HG03280 (cell line): ENCODE measurements at regions not wholly inside any gene's neighbourhood (a gene's known extent, or its start where the extent isn't known, plus 50 kb on each side); places are given as distances from the start of the nearest gene placed in this dataset.

Experiments
- ATAC-seq: cut with Tn5 transposase; IDR thresholded peaks from one replicate; pipeline ENCODE4 v1.9.1; 2021; ENCODE audit warnings: mild to moderate bottlenecking, moderate library complexity; ENCODE audit not compliant: unreplicated experiment

DNA sequence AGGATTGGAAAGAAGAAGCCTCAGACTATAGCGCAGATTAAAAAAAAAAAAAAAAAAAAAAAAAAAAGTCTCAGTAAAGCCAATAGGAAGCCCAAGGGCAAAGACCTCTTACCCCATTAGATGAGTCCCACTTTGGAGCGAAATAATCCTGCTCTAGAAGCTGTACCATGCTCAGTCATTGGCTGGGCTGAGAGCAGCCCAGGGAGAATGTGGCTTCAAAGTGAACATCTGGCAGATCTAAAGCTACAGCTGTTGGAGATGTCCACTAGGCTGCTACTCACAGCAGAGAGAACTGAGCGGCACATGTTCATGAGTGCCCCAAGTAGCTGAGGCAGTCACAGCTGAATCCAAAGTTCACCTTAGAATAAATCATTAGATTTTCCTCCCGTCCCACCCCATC, 560.9 kb downstream of the MED13L start:
- ATAC-seq: no peak

DNA sequence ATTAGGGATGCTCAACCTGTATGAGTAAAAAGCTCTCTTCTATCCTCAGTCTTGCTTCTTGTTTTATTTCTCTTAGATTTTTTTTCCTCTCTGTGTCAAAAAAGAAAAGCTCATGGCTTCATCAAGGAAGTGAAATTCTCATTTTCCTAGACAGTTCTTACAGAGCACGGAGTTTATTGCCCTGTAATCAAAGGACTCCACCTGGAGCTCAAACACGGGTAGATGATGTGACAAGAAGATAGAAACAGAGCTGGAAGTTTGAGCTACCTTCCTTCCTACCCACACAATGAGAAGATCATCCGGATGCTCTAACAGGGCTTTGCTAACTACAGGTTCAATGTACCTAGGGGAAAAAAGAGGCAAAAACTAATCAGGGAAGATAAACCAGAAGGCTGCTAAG, 564.8 kb downstream of the MED13L start:
- ATAC-seq: no peak

DNA sequence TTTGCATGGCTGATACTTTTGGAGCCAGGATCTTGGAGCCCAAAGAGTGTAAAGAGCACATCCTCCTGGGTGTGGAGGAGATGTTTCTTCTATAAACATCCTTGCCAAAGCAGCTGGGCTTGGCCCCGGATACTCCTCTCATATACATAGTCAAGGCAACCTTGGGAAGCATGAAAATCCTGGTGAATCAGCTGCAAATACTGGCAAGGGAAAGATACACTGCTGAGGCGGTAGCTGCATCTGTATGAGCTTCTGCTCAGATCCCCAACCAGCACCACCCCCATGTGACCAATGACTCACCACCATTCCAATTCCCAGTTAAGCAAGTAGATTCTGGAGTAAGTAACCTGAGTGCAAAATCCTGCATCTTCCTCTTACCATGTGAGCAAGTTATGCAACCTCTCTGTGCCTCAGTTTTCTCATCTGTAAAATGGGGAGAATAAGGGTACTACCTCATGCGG, 567.4 kb downstream of the MED13L start:
- ATAC-seq: no peak

DNA sequence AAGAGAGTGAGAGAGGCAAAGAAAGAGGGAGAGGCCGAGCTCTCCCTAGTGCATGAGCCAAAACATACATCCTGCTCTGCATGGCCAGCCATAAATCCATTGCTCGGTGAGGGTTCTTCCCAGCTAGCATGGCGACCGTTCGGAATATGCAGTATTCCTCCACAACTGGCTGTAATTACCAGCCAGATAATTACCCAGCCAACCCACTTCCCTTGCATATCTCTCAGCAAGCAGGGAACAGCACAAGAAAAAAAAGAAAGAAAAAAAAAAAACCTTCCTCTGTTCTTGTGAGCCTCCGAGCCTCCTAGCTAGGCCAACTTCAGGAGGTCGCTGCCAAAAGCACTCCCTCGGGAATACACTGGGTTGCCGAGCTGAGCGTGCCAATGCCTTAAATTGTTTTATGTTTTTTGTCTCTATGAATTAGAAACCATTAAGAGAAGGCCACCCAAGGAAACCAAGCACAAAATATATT, 567.9 kb downstream of the MED13L start:
- ATAC-seq: no peak

DNA sequence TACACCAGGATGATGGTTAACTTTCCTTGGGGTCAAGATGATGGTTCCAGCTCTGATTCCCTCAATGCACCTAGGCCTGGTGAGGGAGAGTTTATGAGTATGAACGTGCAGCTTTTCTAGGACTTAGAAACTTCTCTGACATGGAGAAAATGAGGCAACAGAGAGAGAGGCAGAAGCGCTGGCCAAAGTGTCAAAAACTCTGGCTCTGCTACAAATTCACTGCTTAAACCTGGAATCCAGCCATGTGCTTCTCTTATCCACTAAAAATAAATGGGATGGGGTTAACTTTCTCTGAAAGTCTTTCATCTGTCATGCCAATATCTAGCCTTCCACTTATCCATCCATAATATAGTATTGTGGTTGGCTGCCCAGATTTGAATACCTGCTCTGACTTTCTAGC, 568.7 kb downstream of the MED13L start:
- no peak for ATAC-seq

DNA sequence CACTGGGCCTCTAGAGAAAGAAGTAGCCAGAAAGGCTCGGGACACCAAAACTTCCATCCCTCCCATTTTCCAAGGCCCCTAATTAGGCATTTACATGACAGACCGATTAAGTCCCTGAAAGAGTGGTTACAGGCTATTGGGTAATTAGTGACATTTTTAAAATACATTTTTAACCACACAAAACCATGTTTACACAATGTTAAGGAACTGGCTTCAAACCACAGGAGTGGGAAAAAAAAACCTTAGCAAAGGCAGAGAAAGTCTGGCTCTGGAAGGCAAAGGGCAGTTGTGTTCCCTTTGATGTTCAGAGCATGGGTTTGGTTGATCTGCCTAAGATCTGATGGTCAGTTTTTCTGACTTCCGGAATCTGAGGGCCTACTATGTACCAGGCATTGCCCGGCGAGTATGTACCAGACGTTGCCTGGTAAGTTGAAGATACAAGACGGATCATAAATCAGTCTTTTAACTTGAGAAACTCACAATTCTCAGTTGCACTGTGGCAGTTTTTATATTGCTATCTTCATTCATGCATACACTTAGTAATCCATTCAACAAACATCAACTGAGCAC, 576.5 kb downstream of the MED13L start:
- ATAC-seq: no peak

DNA sequence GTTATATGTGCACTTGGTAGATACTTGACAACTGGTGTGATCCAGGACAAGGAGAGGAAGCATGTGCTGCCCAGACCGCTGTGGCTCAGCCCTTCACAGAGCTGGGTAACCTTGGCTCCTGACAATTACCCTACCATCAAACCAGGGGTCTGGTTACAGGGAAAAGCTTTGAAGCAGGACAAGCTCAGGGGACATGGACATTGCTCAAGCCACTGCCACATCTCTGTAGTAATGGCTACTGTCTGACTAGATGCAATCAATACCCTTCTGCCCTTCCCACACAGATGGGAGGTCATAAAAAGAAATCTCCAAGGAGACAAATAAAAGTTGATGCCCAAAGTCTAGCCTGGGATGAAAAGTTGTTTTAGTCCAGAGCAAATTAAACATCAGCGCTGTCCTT, 577.4 kb downstream of the MED13L start:
- no peak for ATAC-seq

DNA sequence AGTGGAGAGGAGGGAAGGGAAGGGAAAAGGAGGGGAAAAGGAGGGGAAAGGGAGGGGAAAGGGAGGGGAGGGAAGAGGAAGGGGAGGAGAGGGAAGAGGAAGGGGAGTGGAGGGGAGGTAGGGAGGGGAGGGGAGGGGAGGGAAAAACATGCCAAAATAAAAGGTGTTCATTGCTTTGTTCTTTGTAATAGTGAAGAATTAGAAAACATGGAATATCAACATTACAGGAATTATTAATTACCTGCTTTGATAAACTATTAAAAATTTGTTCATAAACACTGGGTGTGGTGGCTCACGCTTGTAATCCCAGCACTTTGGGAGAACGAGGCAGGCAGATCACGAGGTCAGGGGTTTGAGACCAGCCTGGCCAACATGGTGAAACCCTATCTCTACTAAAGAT, 579.2 kb downstream of the MED13L start:
- ATAC-seq: no peak

DNA sequence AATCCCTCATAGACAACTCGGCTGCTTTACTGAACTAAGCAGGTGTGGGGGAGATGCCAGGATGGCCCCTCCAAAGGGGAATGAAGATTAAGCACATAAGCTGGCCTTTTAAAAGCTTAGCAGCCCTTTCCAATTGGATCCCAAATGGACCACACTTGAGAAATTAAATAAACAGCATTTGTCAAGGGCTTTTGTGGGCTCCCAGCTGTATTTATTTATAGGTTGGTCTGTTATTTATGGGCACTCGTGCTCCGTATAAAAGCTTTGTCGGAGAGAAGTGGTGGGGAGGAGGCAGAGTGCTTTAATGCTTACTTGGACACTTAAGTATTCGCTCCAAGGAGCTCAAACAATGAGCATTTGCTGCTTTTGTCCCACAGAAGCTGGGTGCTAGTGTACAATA, 580.2 kb downstream of the MED13L start:
- ATAC-seq: no peak

DNA sequence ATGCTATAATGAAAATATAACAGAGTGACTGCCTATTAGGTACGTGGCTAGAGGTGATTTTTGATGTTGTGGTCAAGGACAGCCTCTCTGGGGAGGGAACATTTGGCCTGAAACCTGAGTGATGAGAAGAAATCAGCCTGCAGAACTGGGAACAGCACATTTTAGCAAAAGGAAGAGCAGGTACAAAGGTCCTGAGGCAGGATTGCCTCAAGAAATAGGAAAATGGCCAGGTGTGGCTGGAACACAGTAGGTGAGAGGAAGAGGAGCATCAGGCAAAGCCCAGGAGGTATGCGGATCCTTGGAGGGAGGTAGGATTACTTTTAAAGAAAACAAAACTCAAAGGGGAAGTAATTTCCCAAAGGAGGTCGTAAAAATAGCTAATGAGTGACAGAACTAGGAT, 582.9 kb downstream of the MED13L start:
- no peak for ATAC-seq

DNA sequence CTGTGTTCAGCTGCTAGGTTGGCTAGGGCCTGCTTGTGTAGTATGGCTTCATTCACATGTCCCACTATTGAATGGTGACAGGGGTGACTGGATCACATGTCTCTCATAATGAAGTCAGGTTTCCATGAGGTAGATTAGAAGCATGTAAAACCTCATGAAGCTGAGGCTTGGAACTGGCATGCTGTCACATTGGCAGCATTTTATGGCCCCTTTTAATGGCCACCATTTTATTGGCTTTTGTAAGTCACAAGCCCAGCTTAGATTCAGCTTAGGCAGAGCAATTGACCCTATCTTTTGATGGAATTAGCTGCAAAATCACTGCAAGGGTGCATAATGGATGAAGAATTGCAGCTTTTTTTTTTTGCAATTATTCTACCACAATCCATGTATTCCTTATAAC, 583.5 kb downstream of the MED13L start:
- no peak for ATAC-seq

DNA sequence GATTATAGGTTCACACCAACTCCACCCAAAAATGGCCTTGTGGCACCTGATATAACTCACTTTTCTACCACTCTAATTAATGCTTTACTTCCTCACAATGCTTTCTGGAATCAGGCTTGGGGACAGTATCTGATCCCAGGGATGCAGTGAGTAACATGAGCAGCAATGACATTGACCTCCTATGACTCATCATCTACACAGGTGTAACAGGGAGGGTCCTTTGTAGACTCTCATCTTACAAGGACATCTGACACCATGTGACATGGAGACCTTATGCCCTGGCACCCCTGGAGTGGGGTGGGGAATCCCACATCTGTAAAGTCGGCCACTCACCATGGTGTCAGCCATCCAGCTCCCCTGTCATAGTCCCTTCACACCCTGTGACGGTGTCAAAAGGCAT, 586.4 kb downstream of the MED13L start:
- ATAC-seq: no peak

DNA sequence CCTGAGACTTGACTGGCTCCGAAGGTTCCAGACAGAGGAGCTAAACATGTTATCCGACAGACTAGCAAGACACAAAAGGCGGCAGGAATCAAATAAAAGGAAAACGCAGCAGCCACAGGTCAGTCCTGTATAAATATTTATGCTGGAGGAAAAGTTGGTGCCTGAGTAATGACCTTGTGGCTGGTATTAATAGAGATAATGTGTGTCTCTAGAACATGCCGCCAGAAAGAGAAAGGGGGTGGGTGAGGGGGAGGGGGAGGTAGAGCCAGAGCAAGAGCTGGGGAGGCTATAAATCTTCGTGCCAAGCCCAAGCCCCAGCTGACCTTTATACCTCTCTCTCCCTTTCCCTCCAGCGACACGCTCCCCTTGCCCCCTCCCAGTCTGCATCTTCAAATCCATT, 590.4 kb downstream of the MED13L start:
- no peak for ATAC-seq

DNA sequence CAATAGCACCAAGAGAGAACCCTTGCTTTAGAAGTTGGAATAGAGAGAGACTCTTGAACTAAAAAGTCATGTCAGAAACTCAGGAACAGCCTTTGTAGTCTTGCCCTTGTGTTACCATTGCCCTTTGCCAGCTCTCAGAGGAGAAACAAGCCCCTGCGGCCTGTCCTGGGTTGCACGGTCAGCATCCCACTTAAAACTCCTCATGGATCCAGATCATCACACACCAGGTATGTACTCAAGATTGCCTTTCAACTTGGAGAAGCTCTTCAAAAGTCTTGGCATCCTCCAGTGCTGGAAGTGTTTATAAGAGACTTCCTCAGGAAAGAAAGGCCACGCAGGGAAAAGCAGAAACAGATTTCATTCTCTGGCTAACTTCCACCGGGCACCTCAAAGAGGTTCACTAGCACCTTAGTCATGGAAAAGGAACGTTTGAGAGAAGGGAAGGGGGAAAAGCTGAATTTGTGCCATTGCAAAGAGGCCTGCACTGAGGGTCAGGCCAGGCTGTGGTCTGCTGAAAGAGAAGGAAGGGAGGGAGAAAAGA, 594.2 kb downstream of the MED13L start:
- ATAC-seq: no peak

DNA sequence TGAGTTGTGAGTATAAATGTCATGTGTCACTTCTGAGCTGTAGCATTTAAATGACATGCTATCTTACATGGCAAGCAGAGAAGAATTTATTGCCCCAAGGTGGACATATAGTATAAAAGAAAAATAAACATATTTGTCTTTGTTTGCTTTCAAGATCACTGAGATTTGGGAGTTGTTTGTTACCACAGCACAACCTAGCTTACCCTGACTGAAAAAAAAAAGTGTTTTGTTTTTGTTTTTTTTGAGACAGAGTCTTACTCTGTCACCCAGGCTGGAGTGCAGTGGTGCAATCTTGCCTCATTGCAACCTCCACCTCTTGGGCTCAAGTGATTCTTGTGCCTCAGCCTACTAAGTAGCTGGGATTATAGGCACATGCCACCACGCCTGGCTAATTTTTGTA, 596.5 kb downstream of the MED13L start:
- no peak for ATAC-seq

DNA sequence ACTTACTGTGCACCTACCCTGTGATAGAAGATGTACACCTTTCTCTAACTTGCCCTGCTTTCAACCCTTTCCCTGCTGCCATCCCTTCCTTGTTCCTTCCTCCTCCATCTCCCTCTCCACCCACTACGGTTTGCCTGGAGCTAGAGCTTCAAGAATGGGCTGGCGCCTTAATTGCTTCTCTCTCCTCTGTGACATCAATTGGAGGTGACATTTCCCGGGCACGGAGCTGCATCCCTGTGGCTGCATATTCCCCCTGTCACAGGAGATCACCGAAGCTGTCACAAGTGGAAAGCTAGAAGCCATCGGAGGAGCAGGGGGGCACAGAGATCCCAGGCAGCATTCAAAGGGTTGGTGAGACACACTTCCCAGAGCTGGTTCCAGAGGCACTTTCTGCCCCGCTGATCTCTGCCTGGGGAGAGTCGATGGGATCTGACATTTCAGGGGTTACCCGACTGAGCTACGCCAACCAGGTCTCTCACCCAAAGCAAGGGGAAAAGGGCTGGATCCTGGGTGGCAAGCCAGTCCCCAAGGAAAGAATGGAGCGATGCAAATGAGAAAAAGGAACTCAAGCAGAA, 604.9 kb downstream of the MED13L start:
- ATAC-seq: no peak

DNA sequence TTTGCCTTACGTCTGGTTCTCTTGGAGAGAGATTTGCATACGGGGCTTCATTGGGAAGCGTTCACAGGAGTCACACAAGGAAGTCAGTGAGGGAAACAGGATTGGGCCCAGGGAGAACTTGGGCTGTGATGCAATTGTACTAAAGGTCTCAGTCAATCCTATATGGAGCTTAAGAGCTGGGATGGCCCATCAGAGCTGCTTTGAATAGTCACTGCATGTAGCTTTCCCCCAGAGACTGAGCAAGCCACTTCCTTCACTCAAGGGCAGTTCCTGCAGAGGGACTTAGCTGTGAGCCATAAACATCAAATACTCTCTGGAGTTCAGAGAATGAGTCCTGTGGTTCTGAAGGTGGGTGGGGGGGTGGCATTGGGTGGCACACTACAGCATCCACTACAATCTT, 605.4 kb downstream of the MED13L start:
- ATAC-seq: no peak

DNA sequence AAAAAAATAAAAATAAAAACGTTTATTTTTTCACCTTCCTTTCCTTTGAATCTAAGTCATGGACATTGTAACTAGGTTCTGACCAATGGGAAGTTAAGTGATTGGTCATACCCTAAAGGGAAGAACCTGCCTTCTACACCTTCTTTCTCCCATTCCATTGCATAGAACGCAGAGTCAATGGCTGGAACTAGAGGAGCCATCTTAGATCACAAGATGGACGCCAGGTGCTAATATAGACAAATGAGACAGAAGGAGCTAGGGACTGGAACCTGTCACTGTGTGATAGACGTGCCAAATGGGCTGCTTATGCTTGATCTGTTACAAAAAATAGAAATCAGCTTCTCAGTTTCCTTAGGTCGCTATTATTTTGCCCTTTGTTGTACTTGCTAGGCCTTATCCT, 606.6 kb downstream of the MED13L start:
- no peak for ATAC-seq

DNA sequence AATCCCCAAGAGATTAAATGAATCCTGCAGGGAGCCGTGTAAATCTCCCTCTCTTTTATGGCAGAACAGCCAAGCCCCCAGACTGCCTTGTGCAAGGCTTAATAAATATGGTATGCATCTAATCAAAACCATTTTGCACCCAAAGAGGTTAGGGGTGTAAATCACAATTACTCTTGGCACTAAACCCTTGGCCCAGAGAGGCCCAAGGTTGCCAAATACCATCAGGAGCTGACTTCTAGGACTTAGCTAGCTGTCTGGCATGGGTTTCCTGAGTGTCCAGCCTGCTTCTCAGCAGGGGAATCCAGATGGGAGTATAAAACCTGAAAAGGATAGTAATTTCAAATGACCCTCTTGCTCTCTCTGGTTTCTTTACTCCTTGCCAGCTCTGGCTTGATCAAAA, 610.4 kb downstream of the MED13L start:
- no peak for ATAC-seq

DNA sequence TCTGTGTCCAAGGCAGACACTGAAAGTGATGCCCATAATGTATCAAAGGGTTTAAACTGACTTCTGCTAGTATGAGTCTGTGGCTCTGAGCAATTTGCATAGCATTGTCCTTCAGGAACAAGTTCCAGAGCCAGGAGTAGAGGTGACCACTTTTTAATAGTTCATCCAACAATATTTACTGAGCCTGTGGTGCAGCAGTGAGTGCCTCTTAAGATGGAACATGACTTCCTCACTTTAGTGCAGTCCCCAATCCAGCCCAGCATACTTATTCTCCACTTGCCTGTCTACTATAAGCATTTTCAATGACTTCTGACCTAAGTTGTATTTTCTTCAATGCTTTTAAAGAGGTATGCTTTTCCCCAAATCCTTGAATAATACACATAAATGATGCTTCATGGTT, 611.3 kb downstream of the MED13L start:
- ATAC-seq: no peak

DNA sequence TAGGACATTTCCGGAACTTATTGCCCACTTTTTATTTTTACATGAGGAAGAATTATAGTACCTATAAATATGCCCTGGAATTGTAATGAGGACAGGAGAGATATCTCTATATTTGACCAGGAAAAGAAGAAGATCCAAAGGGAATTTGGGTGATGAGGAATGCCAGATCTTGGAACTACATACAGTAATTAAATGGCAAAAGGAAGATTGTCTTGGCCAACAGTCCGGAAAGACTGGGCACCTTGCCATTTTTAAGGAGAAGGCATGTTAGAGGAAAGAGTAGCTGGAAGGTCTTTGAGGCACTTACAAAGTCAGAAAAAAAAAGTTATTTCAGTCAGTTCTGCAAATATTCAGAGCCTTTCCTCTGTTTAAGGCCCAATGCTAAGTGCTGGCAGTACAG, 616.4 kb downstream of the MED13L start:
- no peak for ATAC-seq

DNA sequence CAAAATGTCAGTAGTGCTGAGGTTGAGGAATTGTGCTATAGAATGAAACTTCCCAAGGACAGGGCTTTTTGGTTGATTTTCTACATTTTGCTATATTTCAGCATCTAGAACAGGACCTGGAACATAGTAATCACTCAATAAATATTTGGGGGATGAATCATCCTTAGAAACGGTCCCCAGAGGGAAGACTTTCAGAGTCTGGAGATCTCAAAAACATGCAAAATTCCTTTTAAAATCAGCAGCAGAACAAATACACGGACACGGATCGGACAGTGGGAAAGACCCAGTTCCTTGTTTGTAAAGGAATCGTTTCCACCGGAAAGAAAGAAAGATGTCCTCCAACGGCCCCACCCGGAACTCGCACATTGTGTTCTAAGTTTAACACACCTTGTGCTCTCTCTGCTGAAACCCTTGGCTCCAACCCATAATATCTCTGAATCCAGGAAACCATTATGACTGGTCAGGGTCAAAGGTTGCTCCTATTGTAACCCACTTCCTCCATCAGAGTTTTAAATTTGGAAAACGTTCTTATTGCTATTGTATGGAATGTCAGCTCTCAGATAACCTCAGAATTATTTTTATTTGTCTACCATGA, 617.2 kb downstream of the MED13L start:
- ATAC-seq: no peak
